Upper lobe of right lung (tissue), 1 donor: ENCODE measurements at regions not wholly inside any gene's neighbourhood (a gene's known extent, or its start where the extent isn't known, plus 50 kb on each side); places are given as distances from the start of the nearest gene placed in this dataset.

ENCODE experiments used
- ATAC-seq: fragments of 200-7000 bp; cut with Tn5 transposase; one replicate; pipeline ENCODE4 v1.9.1; 2020; ENCODE audit warnings: mild to moderate bottlenecking, moderate library complexity
- DNase-seq: peaks from one replicate; pipeline ENCODE4 v3.0.0-alpha.2; 2020
- H3K27ac ChIP-seq: fragments of 200-600 bp; one replicate; pipeline ENCODE4 v1.8.0; 2022
- H3K27me3 ChIP-seq: fragments of 200-600 bp; one replicate; pipeline ENCODE4 v1.8.0; 2022; ENCODE audit warnings: mild to moderate bottlenecking
- H3K36me3 ChIP-seq: fragments of 200-600 bp; one replicate; pipeline ENCODE4 v1.8.0; 2022
- H3K4me1 ChIP-seq: fragments of 200-600 bp; one replicate; pipeline ENCODE4 v1.8.0; 2022
- H3K4me3 ChIP-seq: fragments of 200-600 bp; one replicate; pipeline ENCODE4 v1.8.0; 2022; ENCODE audit warnings: mild to moderate bottlenecking
- H3K9me3 ChIP-seq: fragments of 200-600 bp; one replicate; pipeline ENCODE4 v1.8.0; 2022
- CTCF ChIP-seq: fragments of 200-600 bp; IDR thresholded peaks from one replicate; pipeline ENCODE4 v1.8.0; 2022; ENCODE audit warnings: antibody characterized with exemption
- intact Hi-C: fragments of 100-400 bp; cut with DNase I; formaldehyde crosslinking; loops from one replicate; pipeline ENCODE4 v1.11.0; 2022
- donor health status: DM: no; HTN: yes; CAD: no; lungs with severe emphysema.

- no peak for ATAC-seq
- no peak for TF ChIP-seq CTCF
These were observed 178.8 kb upstream of the ANKRD30A start for GRCh38 chr10:36946598-36946997.

GRCh38 chr10:36943544-36943943 is 181.9 kb upstream of the ANKRD30A start:
- Histone ChIP-seq H3K4me3 (no peak overlapping the region), H3K27ac (no peak overlapping the region), H3K27me3 (no peaks in the 10 kb centered on the region), H3K4me1 (no peaks in the 10 kb centered on the region), H3K9me3 (no peaks in the 10 kb centered on the region), H3K36me3 (no peaks in the 10 kb centered on the region)
- no peak for DNase-seq
- TF ChIP-seq CTCF = no peak
- intact Hi-C loops = no loop called here
- ATAC-seq = no peak

More at GRCh38 chr10:36946598-36946997, 178.8 kb upstream of the ANKRD30A start:
- Histone ChIP-seq H3K4me1 (no peaks in the 10 kb centered on the region), H3K27ac (no peak overlapping the region), H3K9me3 (no peaks in the 10 kb centered on the region), H3K27me3 (no peaks in the 10 kb centered on the region), H3K36me3 (no peaks in the 10 kb centered on the region), H3K4me3 (no peak overlapping the region)
- intact Hi-C loops = no loop called here
- DNase-seq = no peak

GRCh38 chr10:36942616-36943015 is 182.8 kb upstream of the ANKRD30A start:
- no peaks in the 10 kb centered on the region for H3K36me3 ChIP-seq
- TF ChIP-seq CTCF = no peak
- H3K27ac ChIP-seq = no peak overlapping the region
- no peaks in the 10 kb centered on the region for H3K9me3 ChIP-seq
- no peak overlapping the region for H3K4me3 ChIP-seq
- no peak for ATAC-seq
- H3K4me1 ChIP-seq = no peaks in the 10 kb centered on the region
- intact Hi-C loops = no loop called here
- DNase-seq = no peak
- no peaks in the 10 kb centered on the region for H3K27me3 ChIP-seq

GRCh38 chr10:36903040-36903439 is 222.4 kb upstream of the ANKRD30A start:
- no peaks in the 10 kb centered on the region for H3K4me1 ChIP-seq
- H3K4me3 ChIP-seq = no peak overlapping the region
- H3K27ac ChIP-seq = no peak overlapping the region
- no peak for TF ChIP-seq CTCF
- ATAC-seq (no peak), DNase-seq (no peak)
- no peaks in the 10 kb centered on the region for H3K9me3 ChIP-seq
- no peaks in the 10 kb centered on the region for H3K36me3 ChIP-seq
- H3K27me3 ChIP-seq = no peaks in the 10 kb centered on the region
- intact Hi-C loops = no loop called here

GRCh38 chr10:36899652-36900051 is 225.7 kb upstream of the ANKRD30A start:
- Histone ChIP-seq H3K4me1 (no peaks in the 10 kb centered on the region), H3K4me3 (no peak overlapping the region), H3K27me3 (no peaks in the 10 kb centered on the region), H3K36me3 (no peaks in the 10 kb centered on the region), H3K9me3 (no peaks in the 10 kb centered on the region), H3K27ac (no peak overlapping the region)
- DNase-seq (no peak), ATAC-seq (no peak)
- TF ChIP-seq CTCF = no peak
- intact Hi-C loops = no loop called here

GRCh38 chr10:36888925-36889573 is 236.3 kb upstream of the ANKRD30A start:
- no peak overlapping the region for H3K27ac ChIP-seq
- H3K4me3 ChIP-seq = no peak overlapping the region
- H3K9me3 ChIP-seq = no peaks in the 10 kb centered on the region
- TF ChIP-seq CTCF = no peak
- DNase-seq = no peak
- no peaks in the 10 kb centered on the region for H3K4me1 ChIP-seq
- H3K27me3 ChIP-seq = no peaks in the 10 kb centered on the region
- no peaks in the 10 kb centered on the region for H3K36me3 ChIP-seq
- intact Hi-C loops = no loop called here
- ATAC-seq = peak; percentile 9
